Activated naive CD4-positive, alpha-beta T cell treated with anti-CD3 and anti-CD28 coated beads, Interleukin-2, amount 50 U/mL, for 16 hours (primary cell): ENCODE measurements at regions not wholly inside any gene's neighbourhood (a gene's known extent, or its start where the extent isn't known, plus 50 kb on each side); places are given as distances from the start of the nearest gene placed in this dataset.
"Not testable (repeated sequence)": the region's sequence is repeated elsewhere in the genome, so short reads cannot be mapped to it uniquely, and the experiment has no call there.

ENCODE experiments used
- DNase-seq: peaks from one replicate; pipeline ENCODE4 v3.0.0-alpha.2; 2020

DNA sequence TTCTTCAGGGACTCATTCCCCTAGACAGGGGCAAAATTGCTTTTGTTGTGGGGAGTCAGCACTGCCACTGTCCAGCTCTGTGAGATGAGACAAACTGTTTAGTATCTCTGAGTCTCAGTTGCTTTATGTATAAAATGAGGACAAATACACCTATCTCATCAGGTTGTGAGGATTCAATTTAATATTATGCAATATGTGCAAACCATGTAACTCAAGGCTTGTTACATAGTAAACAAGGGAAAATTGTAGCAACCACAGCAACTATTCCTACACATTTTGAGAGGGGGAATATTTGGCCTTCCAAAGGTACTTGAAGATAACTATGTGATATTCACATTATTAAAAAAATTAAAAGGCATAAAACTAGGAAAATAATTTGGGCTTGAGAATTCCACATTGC lies 411.9 kb upstream of the SLC30A5 start:
- no peak for DNase-seq

DNA sequence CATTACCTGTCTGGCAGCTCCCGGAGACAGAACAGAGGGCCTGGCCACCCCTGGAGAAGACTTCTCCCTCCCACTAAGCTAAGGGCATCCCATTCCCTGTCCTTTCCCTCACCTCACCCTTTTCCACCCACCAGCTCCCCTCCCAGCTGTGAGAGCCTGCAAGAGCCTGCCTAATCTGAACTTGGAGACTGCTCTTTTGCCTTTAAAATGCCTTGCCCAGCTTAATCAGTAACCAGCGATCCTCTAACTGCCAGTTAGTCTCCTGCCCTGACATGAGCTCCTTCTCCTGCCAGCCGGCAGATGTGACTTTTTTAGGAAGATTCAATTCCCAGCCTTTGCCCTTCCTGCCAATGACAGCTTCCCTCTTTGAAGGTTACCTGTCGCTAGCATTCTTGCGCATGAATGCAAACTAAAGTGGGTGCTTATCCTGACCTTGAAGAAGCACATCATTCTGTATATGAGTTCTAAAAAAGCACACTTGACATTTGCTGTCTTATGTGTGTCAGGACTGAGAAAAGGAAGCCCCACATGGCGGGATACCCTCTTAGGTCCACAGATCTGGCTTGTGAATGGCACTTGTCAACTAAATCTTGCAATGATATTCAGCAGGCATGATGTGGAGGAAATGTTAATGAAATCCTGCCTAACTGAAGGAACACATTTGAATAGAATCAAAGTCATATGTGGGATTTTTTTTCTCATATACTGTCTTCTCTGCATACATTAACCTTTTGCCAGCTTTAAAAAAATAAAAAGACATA lies 411.2 kb upstream of the SLC30A5 start:
- no peak for DNase-seq

DNA sequence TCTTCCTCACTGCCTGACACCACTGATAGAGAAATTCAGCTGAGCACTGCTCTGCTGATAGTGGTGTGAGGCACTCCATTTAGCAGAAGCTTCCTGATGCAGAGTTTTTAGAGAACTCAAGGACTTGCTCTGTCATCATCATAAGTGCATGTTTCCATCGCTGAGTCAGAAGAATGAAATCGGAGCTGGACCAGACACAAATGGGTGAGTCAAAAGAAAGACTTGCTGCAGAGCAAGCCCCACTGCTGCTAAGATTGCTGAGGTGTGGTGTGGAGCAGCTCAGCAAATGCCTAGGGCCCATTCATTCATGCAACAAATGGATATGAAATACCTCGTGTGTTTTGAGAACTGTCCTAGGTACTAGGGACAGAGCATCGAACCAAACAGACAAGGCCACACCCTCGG lies 410.2 kb upstream of the SLC30A5 start:
- no peak for DNase-seq

GRCh38 chr5:68685863-68686262 lies 408.0 kb upstream of the SLC30A5 start:
- DNase-seq, result no peak

DNA sequence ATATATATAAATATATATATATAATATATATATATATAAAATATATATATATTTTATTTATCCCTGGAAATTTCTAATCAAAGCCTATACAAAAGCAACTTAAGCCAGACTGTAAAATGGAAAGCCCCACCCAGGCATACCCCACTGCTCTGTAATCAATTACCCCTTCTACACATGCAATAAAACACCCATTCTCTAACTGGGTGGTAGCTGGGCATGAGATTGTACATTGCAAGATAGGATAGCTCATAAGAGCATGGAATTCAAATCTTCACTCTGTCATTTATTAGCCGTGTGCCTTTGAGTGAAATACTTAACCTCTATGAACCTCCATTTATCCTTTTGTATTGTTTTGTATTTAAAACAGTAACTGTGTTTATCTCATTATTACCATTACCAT lies 405.3 kb upstream of the SLC30A5 start:
- DNase-seq, result no peak

- DNase-seq, result no peak
Measured at GRCh38 chr5:68689010-68689409, 404.8 kb upstream of the SLC30A5 start.

GRCh38 chr5:68691874-68692273 lies 401.9 kb upstream of the SLC30A5 start:
- not testable (repeated sequence) for DNase-seq

DNA sequence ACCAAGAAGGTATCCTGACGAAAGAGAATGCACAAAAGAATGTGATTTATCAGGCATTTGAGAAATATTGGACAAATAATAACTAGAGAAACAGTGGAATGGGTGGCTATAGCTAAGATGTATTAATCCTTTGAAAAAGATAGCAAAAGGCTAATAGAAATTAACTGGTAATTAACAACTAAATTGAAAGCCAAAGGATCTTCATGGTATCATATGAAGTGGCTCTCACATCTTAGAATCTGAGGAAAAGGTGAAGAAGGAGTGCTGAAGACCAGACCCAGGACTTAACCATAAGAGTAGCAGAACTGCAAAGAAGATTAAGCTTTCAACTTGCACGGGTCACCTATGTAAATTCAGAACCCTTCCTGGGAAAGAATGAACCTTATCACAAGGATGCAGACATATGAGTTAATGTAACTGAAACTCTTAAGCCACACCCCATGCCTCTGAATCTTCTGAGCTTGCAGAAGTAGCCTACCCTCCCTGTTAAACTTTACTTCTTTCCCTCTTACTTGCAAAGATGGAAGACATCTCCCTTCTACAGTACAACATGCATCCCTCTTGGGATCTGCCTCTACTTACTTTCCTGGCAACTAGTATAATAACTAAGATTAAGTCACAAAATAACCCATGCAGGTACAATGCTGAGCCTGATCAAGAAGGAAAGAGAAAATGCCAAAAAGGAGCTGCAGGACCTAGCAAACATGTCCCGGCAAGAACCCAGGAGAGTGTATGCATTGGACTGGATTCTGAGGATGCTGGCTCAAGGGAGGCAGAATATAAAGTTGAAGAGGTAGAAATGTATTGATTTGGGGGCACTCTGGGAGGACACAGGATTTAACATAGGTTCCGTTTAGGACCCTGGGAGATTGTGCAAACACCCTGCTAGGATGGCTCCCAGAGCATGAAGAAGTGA lies 395.5 kb upstream of the SLC30A5 start:
- no peak for DNase-seq

- no peak for DNase-seq
Measured at GRCh38 chr5:68699966-68700365, 393.8 kb upstream of the SLC30A5 start.

DNA sequence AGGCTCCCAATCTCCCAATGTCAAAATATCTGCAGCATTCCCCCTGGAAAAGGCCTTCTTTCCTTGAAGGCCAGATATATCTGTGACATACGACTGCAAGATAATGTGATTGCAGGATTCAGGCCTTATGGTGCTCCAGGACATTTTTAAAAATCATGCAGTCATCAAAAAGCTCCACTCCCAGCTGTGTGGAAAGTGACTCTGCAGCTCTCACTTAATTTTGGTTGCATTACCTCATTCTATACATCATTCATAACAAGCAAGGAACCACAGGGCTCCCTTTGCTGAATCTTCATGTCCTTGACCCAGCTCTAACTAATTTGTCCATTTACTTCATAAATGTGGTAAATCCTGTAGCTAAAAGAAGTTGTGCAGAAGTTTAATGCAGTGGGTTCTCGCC lies 386.2 kb upstream of the SLC30A5 start:
- no peak for DNase-seq

- DNase-seq, result no peak
Measured at GRCh38 chr5:68708156-68708841, 385.5 kb upstream of the SLC30A5 start.

DNA sequence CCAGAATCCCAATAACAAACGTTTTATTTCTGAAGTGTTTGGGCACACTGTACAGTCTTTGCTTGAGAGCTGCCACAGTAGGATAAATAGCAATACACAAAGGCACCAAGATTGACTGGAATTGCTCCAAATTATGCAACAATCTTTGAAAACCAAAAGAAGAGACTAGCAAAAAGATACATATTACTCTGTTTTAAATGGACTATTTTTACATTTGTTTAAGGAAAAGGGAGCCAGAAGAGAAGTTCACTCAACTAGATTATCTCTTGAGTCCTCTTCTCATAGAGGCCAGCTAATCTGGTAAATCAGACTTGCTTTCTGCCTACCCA lies 385.0 kb upstream of the SLC30A5 start:
- no peak for DNase-seq

DNA sequence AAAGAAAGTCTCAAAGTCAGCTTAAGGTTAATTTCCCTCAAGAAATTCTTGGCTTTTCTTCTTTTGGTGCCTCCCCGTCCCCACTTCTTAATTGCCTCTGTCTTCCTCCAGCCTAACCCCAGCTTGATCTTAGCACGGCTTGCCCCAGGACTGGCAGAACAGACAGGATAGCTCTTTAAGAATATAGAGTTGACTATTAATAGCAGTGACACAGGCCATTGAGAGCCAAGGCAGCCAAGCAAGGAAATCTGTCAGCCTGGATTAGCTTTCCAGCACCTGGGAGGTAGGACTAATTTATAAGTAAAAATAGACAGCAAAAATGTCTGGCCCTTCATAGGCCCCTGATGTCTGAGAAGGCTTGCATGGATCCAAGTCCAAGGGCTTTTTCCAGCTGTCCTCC lies 384.6 kb upstream of the SLC30A5 start:
- no peak for DNase-seq

GRCh38 chr5:68710514-68710913 lies 383.3 kb upstream of the SLC30A5 start:
- no peak for DNase-seq

- no peak for DNase-seq
Measured at GRCh38 chr5:68711293-68712200, 382.3 kb upstream of the SLC30A5 start.

GRCh38 chr5:68714810-68715209 lies 379.0 kb upstream of the SLC30A5 start:
- no peak for DNase-seq

DNA sequence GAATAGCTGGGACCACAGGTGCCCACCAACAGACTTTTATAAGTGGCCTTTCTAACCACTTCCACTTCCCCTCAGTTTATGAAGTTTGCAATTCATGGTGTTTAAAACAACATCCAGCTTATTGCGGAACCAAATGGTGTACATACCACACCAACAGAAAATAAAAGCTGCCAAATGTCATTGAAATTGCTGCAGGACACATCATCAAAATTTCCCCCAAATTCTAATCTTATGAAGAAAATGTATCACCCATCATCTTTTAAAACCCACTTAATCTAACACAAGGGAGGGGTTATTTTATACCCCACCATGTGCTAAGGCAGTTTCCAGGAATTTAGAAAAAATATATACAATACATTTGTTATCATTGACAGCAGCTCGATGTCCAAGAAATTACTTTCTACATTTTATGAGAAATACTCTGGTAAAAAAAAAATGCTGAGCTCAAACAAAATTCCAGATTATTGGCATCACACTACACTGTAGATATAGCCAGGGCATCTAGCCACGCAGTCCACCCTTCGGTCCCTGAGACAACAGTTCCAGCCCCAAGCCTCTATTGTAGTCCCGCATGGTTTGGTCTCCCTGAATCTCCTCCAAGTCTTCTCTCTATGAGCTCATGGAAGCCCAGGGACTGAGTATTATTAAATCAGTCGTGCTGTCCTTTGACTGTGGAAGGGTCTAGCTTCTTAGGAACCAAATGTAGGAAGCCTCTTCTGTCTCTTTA lies 372.8 kb upstream of the SLC30A5 start:
- DNase-seq, result no peak

DNA sequence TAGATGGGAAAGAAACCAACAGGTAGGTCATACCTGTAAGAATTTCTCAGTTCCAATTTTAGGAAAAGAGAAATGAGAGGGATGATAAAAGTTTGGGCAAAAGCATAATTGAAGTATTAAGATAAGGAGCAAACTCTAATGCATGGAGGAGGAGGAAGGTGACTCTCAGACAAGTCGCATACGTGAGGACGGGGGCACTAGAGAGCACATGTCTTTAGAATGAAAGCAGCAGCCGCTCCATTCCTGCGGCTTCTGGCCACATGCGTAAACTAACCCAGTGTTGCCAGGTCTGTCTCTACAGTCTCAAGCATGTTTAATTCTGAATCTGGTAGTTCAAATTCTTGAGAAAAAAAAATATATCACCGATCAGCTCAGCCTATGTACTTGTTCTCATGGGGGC lies 371.5 kb upstream of the SLC30A5 start:
- no peak for DNase-seq

DNA sequence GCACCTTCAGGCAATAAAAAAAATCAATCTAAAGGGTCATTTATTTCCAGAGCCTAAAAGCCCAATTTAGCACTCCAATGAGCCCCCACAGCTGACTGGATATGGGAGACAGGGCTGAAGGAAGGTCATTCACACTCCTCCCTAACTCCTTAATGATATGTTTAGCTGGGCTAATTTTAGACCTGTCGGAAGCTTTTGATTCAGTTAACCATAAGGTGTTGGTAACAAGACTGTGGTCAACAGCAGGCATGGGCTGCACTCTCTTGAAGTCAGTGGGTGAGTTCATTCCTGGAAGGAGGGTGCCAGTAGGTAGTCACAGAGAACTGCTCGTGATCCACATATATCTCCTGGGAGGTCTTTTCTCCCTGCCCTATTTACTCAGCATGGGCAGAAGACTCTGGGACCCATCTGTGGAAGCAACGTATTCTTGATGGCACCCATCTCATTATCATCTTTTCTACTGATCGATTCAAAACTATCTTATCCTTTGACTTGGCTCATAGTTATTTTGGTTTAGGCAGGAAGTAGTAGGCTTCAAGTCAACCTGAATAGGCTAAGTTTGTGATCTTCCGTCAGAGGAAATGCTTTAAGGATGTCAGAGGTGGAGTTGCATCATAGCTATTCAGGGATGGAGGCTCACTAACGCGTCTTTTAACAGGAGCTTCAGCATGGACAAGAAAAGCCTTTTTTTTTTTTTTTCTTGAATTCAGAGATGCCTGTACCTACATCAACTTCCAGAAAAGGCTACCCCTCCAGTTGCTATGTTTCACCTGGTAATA lies 367.7 kb upstream of the SLC30A5 start:
- DNase-seq, result no peak

DNA sequence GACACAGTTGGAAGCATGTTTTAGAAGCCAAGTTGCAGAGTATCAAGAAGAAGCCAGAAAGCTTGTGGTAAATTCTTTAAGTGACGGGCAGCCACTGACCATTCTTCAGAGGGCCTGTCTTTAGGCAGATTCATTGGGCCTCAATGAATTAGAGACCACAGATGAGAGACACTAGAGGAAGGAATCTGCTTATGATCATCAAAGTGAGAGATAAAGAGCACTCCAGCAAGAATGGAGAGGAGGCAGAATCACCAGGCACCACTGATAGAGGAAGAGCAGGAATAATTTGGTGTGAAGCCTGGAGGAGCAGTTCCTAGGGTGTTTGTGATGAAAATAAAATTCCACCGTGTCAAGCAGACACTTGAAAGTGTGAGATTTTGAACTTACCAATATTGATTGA lies 365.9 kb upstream of the SLC30A5 start:
- no peak for DNase-seq

- no peak for DNase-seq
Measured at GRCh38 chr5:68729678-68730077, 364.1 kb upstream of the SLC30A5 start.
